Thoracic aorta (tissue), 2 donors: ENCODE measurements at regions not wholly inside any gene's neighbourhood (a gene's known extent, or its start where the extent isn't known, plus 50 kb on each side); places are given as distances from the start of the nearest gene placed in this dataset.

Experiments
- ATAC-seq: fragments of 150-250 bp; one replicate; pipeline ENCODE4 v1.8.0; 2017; ENCODE audit warnings: low read depth; ENCODE audit not compliant: insufficient number of reproducible peaks, low FRiP score
- DNase-seq: peaks from one replicate; pipeline ENCODE4 v3.0.0-alpha.2; 2020; ENCODE audit warnings: low spot score
- H3K27ac ChIP-seq, 2 donors: fragments of 200-600 bp; sonication (generic); 1 replicate in 1 of 2; 2 replicates in 1 of 2; pipeline ENCODE4 v1.5.1; 2016; ENCODE audit warnings: mild to moderate bottlenecking in 2 of 2, moderate library complexity in 2 of 2
- H3K27me3 ChIP-seq: fragments of 200-600 bp; sonication (generic); replicated peaks from 2 replicates; pipeline ENCODE4 v1.6.0; 2016; ENCODE audit warnings: mild to moderate bottlenecking; ENCODE audit not compliant: insufficient read depth
- H3K36me3 ChIP-seq: fragments of 200-600 bp; sonication (generic); one replicate; pipeline ENCODE4 v1.5.1; 2016
- H3K4me1 ChIP-seq, 2 donors: fragments of 200-600 bp; sonication (generic); 1 replicate in 1 of 2; 2 replicates in 1 of 2; pipeline versions ENCODE4 v1.5.1 to v1.6.0; 2016; ENCODE audit warnings: low read depth in 2 of 2, mild to moderate bottlenecking in 1 of 2; ENCODE audit not compliant: control insufficient read depth in 1 of 2
- H3K4me3 ChIP-seq: fragments of 200-600 bp; sonication (generic); 2 replicates; pipeline ENCODE4 v1.5.1; 2016; ENCODE audit warnings: mild to moderate bottlenecking
- H3K9me3 ChIP-seq: fragments of 200-600 bp; sonication (generic); 2 replicates; pipeline ENCODE4 v1.5.1; 2016
- TF ChIP-seq, protein P1 (sequence below): fragments of 200-600 bp; sonication (generic); IDR thresholded peaks from one replicate; pipeline ENCODE4 v1.5.1; 2019; ENCODE audit warnings: antibody characterized with exemption

DNA sequence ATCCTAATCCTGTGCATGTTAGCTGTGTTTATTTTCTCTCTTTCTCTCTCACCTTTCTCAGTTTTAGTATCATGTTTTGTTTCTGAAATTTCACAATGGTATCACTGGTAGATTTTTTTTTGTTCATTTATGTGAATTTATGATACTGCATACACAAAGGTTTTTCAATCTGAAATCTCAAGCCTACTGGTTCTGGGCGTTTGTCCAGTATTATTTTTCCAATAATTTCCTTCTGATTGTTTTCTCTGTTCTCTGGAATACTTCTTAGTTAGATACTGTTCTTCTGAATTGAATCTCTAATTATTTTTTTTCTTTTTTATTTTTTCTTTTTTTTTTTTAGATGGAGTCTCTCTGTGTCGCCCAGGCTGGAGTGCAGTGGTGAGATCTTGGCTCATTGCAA lies 96.2 kb upstream of the TMEM72 start:
- no peaks in the 10 kb centered on the region for H3K9me3 ChIP-seq
- no peak for DNase-seq
- no peak overlapping the region for H3K4me3 ChIP-seq
- peaks cover 0 to 8% of the 10 kb centered on the region in 2 donors for H3K4me1 ChIP-seq
- H3K27me3 ChIP-seq, result no peaks in the 10 kb centered on the region
- no peak overlapping the region for H3K27ac ChIP-seq
- no peak for ATAC-seq
- TF ChIP-seq, protein P1, sequence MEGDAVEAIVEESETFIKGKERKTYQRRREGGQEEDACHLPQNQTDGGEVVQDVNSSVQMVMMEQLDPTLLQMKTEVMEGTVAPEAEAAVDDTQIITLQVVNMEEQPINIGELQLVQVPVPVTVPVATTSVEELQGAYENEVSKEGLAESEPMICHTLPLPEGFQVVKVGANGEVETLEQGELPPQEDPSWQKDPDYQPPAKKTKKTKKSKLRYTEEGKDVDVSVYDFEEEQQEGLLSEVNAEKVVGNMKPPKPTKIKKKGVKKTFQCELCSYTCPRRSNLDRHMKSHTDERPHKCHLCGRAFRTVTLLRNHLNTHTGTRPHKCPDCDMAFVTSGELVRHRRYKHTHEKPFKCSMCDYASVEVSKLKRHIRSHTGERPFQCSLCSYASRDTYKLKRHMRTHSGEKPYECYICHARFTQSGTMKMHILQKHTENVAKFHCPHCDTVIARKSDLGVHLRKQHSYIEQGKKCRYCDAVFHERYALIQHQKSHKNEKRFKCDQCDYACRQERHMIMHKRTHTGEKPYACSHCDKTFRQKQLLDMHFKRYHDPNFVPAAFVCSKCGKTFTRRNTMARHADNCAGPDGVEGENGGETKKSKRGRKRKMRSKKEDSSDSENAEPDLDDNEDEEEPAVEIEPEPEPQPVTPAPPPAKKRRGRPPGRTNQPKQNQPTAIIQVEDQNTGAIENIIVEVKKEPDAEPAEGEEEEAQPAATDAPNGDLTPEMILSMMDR, result no peak
- no peaks in the 10 kb centered on the region for H3K36me3 ChIP-seq

DNA sequence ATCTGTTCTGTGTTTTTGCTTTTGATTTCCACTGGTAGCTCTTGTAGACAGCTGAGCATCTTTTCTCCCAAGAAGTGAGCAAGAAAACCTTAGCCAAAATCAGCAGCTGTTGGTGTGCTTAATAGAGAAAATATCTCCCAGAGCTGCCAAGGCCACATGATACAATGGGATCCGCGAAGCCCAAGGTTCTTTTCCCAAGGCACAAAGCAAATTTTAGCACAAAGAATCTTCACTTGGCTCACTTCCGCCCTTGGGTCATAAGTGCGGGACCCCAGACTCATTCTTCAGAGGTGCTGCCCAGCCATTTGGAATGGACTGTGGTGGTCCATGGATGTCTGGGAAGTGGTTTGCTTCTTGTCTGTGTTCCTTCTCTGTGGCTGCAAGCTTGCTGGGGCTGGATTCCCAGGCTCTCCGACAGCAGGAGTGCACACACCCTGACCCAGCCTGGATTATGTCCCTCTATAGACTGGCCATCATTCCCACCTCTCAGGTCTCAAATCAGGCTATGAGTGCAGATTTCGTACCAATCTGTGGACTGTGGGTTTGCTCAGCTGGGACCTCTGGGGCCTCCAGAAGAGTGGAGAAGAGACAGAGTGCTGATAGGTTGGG lies 93.0 kb upstream of the TMEM72 start:
- no peaks in the 10 kb centered on the region for H3K27me3 ChIP-seq
- ATAC-seq, result no peak
- no peak for DNase-seq
- H3K4me1 ChIP-seq, result no peaks in the 10 kb centered on the region
- TF ChIP-seq, protein P1, result no peak
- no peaks in the 10 kb centered on the region for H3K9me3 ChIP-seq
- H3K4me3 ChIP-seq, result no peak overlapping the region
- no peaks in the 10 kb centered on the region for H3K36me3 ChIP-seq
- H3K27ac ChIP-seq, result no peak overlapping the region

DNA sequence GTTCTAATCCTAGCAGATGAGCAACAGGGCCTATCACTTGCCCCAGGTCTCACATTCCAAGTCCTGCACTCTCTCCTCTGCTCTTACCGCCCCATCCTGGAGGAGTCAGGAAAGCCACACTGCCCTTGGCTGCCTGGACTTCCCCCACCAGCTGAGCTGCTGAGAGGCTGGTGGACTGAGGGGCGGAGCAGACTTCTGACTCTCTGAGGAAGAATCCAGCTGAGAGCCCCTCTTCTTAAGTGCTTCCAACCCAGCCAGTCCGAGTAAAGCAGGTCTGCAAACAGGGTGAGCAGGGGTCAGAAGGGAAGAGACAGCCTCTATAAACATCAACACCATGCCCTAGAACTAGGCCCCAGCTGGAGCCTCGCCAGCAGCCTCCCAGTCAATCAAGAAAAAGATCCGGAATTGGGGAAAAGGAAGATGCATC lies 92.4 kb upstream of the TMEM72 start:
- Histone ChIP-seq H3K36me3 (no peaks in the 10 kb centered on the region), H3K9me3 (no peaks in the 10 kb centered on the region), H3K4me3 (no peak overlapping the region), H3K27ac (no peak overlapping the region), H3K27me3 (no peaks in the 10 kb centered on the region), H3K4me1 (no peaks in the 10 kb centered on the region)
- DNase-seq (no peak), ATAC-seq (no peak)
- TF ChIP-seq, protein P1, result no peak

DNA sequence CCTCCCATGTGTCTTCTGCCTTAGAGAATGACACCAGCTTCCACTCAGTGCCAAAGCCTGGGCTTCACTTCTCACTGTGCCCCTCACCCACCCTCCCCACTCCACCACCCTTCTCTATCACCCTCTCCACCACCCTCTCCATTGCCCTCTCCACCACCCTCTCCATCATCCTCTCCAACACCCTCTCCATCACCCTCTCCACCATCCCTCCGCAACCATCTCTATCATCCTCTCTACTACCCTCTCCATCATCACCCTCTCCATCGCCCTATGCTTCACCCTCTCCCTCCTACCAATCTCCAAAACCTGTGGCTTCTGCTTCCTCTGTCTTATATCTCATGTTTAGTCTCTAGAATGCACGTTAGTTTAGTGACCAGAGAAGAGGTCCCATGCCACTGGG lies 91.0 kb upstream of the TMEM72 start:
- no peaks in the 10 kb centered on the region for H3K36me3 ChIP-seq
- no peak overlapping the region for H3K27ac ChIP-seq
- ATAC-seq (no peak), DNase-seq (no peak)
- H3K27me3 ChIP-seq, result no peaks in the 10 kb centered on the region
- no peak overlapping the region for H3K4me3 ChIP-seq
- no peaks in the 10 kb centered on the region for H3K4me1 ChIP-seq
- TF ChIP-seq, protein P1, result no peak
- H3K9me3 ChIP-seq, result no peaks in the 10 kb centered on the region

DNA sequence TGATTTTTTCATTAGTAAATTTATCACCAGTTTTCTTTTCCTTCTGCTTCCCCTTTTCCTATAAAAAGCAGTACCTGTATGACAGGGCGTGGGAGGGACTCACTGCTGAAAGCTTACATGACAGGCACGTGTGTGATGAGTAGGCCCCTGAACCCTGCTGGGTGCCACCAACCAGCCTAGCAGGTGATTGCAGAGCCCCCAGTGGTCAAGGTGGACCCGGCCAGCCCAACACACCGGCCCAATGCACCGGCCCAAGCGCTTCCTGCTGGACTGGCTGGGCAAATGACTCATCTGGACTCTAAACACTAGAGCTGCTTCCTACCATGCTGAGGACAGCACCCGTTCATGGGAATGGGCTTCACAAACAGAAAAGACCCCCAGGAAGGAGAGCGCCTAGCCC lies 89.8 kb upstream of the TMEM72 start:
- DNase-seq, result no peak
- no peak overlapping the region for H3K4me3 ChIP-seq
- no peaks in the 10 kb centered on the region for H3K4me1 ChIP-seq
- no peaks in the 10 kb centered on the region for H3K36me3 ChIP-seq
- no peaks in the 10 kb centered on the region for H3K9me3 ChIP-seq
- ATAC-seq, result no peak
- TF ChIP-seq, protein P1, result no peak
- H3K27ac ChIP-seq, result no peak overlapping the region
- no peaks in the 10 kb centered on the region for H3K27me3 ChIP-seq
